Neural cell (in vitro differentiated cells): ENCODE measurements at regions not wholly inside any gene's neighbourhood (a gene's known extent, or its start where the extent isn't known, plus 50 kb on each side); places are given as distances from the start of the nearest gene placed in this dataset.

Experiments
- H2AFZ ChIP-seq: fragments of 200-600, 300-800 bp; sonication (generic), shearing (Covaris generic); 2 replicates; pipeline ENCODE4 v1.6.0; 2014; ENCODE audit warnings: low read depth, mild to moderate bottlenecking, antibody characterized with exemption, low read length, moderate library complexity
- H3F3A ChIP-seq: fragments of 200-600 bp; shearing (Covaris generic); 2 replicates; pipeline ENCODE4 v1.6.1; 2016; ENCODE audit warnings: mild to moderate bottlenecking, moderate library complexity, mixed read lengths, antibody characterized with exemption, low read length; ENCODE audit not compliant: insufficient read depth, poor library complexity, severe bottlenecking
- H3K27ac ChIP-seq: fragments of 200-600, 300-800 bp; sonication (generic), shearing (Covaris generic); 2 replicates; pipeline ENCODE4 v1.5.1; 2014; ENCODE audit warnings: mild to moderate bottlenecking, low read length, moderate library complexity
- H3K27me3 ChIP-seq: fragments of 300-800, 200-600 bp; sonication (generic), shearing (Covaris generic); 2 replicates; pipeline ENCODE4 v1.6.0; 2014; ENCODE audit warnings: mild to moderate bottlenecking, low read depth, low read length, moderate library complexity; ENCODE audit not compliant: insufficient read depth
- H3K36me3 ChIP-seq: fragments of 300-800, 200-600 bp; sonication (generic), shearing (Covaris generic); 2 replicates; pipeline ENCODE4 v1.5.1; 2014; ENCODE audit warnings: mild to moderate bottlenecking, antibody characterized with exemption, low read length, moderate library complexity; ENCODE audit not compliant: insufficient read depth
- H3K4me2 ChIP-seq: fragments of 300-800, 200-600 bp; sonication (generic), shearing (Covaris generic); 2 replicates; pipeline ENCODE4 v1.6.0; 2014; ENCODE audit warnings: mild to moderate bottlenecking, low read length
- H3K4me3 ChIP-seq: fragments of 300-800, 200-600 bp; sonication (generic), shearing (Covaris generic); 2 replicates; pipeline ENCODE4 v1.5.1; 2014; ENCODE audit warnings: mild to moderate bottlenecking, low read length, moderate library complexity
- H3K79me2 ChIP-seq: fragments of 200-600 bp; shearing (Covaris generic); replicated peaks from 2 replicates; pipeline ENCODE4 v1.6.0; 2014; ENCODE audit warnings: mild to moderate bottlenecking, low read length, moderate library complexity; ENCODE audit not compliant: insufficient read depth
- H3K9ac ChIP-seq: fragments of 300-800, 200-600 bp; sonication (generic), shearing (Covaris generic); 2 replicates; pipeline ENCODE4 v1.6.1; 2016; ENCODE audit warnings: mild to moderate bottlenecking, low read length, mixed read lengths
- H3K9me2 ChIP-seq: fragments of 200-600 bp; shearing (Covaris generic); 2 replicates; pipeline ENCODE4 v1.6.1; 2016; ENCODE audit warnings: mild to moderate bottlenecking, low read length, mixed read lengths; ENCODE audit not compliant: insufficient read depth
- H3K9me3 ChIP-seq: fragments of 200-600, 300-800 bp; sonication (generic), shearing (Covaris generic); 2 replicates; pipeline ENCODE4 v1.6.1; 2016; ENCODE audit warnings: mild to moderate bottlenecking, mixed run types, low read length, moderate library complexity, mixed read lengths
- H4K20me1 ChIP-seq: fragments of 200-600 bp; shearing (Covaris generic); 2 replicates; pipeline ENCODE4 v1.6.1; 2016; ENCODE audit warnings: mild to moderate bottlenecking, mixed run types; ENCODE audit not compliant: insufficient read depth
- CTCF ChIP-seq: fragments of 450-650 bp; IDR thresholded peaks from 2 replicates; pipeline ENCODE4 v1.5.1; 2014; ENCODE audit warnings: antibody characterized with exemption, mild to moderate bottlenecking, moderate library complexity; ENCODE audit not compliant: poor library complexity, severe bottlenecking
- EP300 ChIP-seq: fragments of 450-650 bp; conservative IDR thresholded peaks from 2 replicates; pipeline ENCODE4 v1.6.1; 2014; ENCODE audit warnings: antibody characterized with exemption, mild to moderate bottlenecking, moderate library complexity; ENCODE audit not compliant: poor library complexity, severe bottlenecking
- EZH2 ChIP-seq: fragments of 200-600, 300-800 bp; shearing (Covaris generic), sonication (generic); IDR thresholded peaks from 2 replicates; pipeline ENCODE4 v1.6.1; 2014; ENCODE audit warnings: antibody characterized with exemption, low read length, borderline replicate concordance, mild to moderate bottlenecking; ENCODE audit not compliant: insufficient read depth, poor library complexity, severe bottlenecking
- MXI1 ChIP-seq: fragments of 450-650 bp; conservative IDR thresholded peaks from 2 replicates; pipeline ENCODE4 v1.6.1; 2014; ENCODE audit warnings: antibody characterized with exemption, mild to moderate bottlenecking; ENCODE audit not compliant: poor library complexity, severe bottlenecking
- POLR2AphosphoS5 ChIP-seq: IDR thresholded peaks from 2 replicates; pipeline ENCODE4 v1.6.1; 2012
- RAD21 ChIP-seq: fragments of 450-650 bp; conservative IDR thresholded peaks from 2 replicates; pipeline ENCODE4 v1.6.1; 2014; ENCODE audit warnings: antibody characterized with exemption, mild to moderate bottlenecking, moderate library complexity
- REST ChIP-seq: IDR thresholded peaks from 2 replicates; pipeline ENCODE4 v1.6.1; 2012; ENCODE audit warnings: borderline replicate concordance
- SMC3 ChIP-seq: fragments of 450-650 bp; conservative IDR thresholded peaks from 2 replicates; pipeline ENCODE4 v1.6.1; 2014; ENCODE audit warnings: antibody characterized with exemption, mild to moderate bottlenecking, moderate library complexity; ENCODE audit not compliant: poor library complexity
- TAF1 ChIP-seq: IDR thresholded peaks from 2 replicates; pipeline ENCODE4 v1.6.1; 2012; ENCODE audit warnings: low read depth

GRCh38 chr2:149747456-149747855 is 159.9 kb upstream of the MMADHC start:
- H2AFZ ChIP-seq, result no peak overlapping the region
- H3F3A ChIP-seq, result no peaks in the 10 kb centered on the region
- H3K9me2 ChIP-seq, result no peaks in the 10 kb centered on the region
- H3K4me2 ChIP-seq, result no peak overlapping the region
- TF ChIP-seq CTCF, result no peak
- no peak for TF ChIP-seq POLR2AphosphoS5
- TF ChIP-seq TAF1, result no peak
- no peak for TF ChIP-seq MXI1
- no peak for TF ChIP-seq REST
- no peak for TF ChIP-seq RAD21
- TF ChIP-seq EP300, result no peak
- TF ChIP-seq SMC3, result no peak
- no peak for TF ChIP-seq EZH2
- no peaks in the 10 kb centered on the region for H3K27me3 ChIP-seq
- H3K36me3 ChIP-seq, result no peaks in the 10 kb centered on the region
- H3K79me2 ChIP-seq, result no peaks in the 10 kb centered on the region
- no peaks in the 10 kb centered on the region for H4K20me1 ChIP-seq
- no peak overlapping the region for H3K9ac ChIP-seq
- H3K9me3 ChIP-seq, result no peaks in the 10 kb centered on the region
- H3K4me3 ChIP-seq, result no peak overlapping the region
- H3K27ac ChIP-seq, result no peak overlapping the region

GRCh38 chr2:149745396-149746230 is 158.0 kb upstream of the MMADHC start:
- Histone ChIP-seq H2AFZ (no peak overlapping the region), H3K27me3 (no peaks in the 10 kb centered on the region), H3K27ac (no peak overlapping the region), H3K36me3 (no peaks in the 10 kb centered on the region), H3F3A (no peaks in the 10 kb centered on the region), H3K4me3 (no peak overlapping the region), H3K4me2 (no peak overlapping the region), H3K9ac (no peak overlapping the region), H3K9me3 (no peaks in the 10 kb centered on the region), H3K9me2 (no peaks in the 10 kb centered on the region), H3K79me2 (no peaks in the 10 kb centered on the region), H4K20me1 (no peaks in the 10 kb centered on the region)
- TF ChIP-seq RAD21, result no peak
- TF ChIP-seq POLR2AphosphoS5, result no peak
- TF ChIP-seq TAF1, result no peak
- TF ChIP-seq SMC3, result no peak
- TF ChIP-seq EP300, result no peak
- TF ChIP-seq CTCF, result no peak
- TF ChIP-seq EZH2, result no peak
- TF ChIP-seq REST, result no peak
- TF ChIP-seq MXI1, result no peak
